Fibroblast of peridontal ligament (primary cell): ENCODE measurements at regions not wholly inside any gene's neighbourhood (a gene's known extent, or its start where the extent isn't known, plus 50 kb on each side); places are given as distances from the start of the nearest gene placed in this dataset.

Experiments used
- DNase-seq: peaks from one replicate; pipeline ENCODE4 v3.0.0-alpha.2; 2010; ENCODE audit errors: extremely low read depth

DNA sequence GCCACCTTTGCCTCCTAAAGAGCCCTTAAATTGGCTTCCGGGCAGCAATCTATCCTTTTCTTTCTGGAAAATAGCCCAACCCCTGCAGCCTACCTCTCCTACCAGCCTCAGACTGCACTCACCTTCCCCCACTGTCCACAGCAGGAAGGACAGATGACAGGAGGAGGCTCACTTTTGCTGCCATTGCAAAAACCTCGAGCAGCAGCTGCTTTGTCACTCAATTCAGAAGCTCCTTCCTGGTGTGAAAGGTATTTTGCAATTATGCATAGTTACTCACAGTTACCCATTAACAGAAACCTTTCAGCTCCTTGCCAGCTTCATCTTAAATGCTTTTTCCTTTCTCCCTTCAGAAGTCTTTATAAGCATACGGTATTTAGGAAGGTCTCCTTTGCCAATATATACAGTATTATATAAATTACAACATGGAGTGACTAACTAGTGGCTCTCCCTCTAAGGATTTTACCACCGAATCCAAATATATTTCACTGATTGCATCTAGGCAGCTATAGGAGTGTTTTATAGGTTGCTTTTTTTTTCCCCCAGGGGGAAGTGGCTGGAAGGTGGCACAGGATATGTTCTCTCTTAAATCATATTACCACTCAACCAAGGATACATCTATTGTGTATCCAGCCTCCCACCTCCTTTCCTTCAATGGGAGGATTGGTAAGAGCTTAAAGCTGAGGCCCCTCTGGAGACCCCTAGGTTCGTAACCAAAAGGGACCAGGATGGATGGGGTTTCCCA lies 142.1 kb upstream of the IPO9 start:
- no peak for DNase-seq

DNA sequence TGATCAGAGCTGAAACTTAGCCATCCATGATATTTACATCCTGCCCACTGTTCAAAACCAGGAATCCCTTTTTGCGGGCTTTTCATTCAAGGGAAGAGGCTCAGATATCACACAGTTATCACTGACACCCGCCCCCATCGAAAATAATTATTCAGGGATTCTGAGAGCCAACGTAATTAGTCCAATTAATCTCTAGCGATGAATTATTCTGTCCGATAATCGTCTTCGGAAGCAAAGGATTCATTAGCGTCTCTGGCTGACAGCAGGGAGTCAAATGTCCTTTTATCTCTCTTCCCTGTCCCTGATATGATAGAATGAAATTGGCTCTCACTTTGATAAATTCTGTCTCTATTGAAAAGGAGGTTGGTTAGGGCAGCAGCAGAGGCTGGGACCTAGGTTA lies 140.4 kb upstream of the IPO9 start:
- no peak for DNase-seq

DNA sequence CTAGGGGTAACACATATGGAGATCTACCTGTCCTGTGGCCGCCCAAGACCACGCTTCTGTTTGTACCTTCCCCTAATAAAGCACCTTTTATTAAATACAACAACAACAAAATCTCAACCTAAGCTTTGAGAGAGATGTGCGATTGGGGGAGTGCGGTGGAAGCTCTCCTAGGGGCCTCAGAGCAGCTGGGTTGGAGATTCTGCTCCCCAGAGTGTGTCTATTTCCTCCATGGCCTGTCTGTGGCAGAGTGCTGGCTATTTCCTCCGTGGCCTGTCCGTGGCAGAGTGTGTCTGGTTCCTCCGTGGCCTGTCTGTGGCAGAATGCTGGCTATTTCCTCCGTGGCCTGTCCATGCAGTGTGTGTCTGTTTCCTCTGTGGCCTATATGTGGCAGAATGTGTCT lies 139.3 kb upstream of the IPO9 start:
- no peak for DNase-seq

DNA sequence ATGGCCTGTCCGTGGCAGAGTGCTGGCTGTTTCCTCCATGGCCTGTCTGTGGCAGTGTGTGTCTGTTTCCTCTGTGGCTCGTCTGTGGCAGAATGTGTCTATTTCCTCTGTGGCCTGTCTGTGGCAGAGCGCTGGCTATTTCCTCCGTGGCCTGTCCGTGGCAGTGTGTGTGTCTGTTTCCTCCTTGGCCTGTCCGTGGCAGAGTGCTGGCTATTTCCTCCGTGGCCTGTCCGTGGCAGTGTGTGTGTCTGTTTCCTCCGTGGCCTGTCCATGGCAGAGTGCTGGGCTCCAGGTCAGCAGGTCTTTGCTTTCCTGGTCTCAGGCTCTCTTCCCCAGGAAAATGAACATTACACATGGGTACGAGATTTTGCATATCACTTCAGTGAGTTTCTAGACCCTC lies 138.4 kb upstream of the IPO9 start:
- no peak for DNase-seq

DNA sequence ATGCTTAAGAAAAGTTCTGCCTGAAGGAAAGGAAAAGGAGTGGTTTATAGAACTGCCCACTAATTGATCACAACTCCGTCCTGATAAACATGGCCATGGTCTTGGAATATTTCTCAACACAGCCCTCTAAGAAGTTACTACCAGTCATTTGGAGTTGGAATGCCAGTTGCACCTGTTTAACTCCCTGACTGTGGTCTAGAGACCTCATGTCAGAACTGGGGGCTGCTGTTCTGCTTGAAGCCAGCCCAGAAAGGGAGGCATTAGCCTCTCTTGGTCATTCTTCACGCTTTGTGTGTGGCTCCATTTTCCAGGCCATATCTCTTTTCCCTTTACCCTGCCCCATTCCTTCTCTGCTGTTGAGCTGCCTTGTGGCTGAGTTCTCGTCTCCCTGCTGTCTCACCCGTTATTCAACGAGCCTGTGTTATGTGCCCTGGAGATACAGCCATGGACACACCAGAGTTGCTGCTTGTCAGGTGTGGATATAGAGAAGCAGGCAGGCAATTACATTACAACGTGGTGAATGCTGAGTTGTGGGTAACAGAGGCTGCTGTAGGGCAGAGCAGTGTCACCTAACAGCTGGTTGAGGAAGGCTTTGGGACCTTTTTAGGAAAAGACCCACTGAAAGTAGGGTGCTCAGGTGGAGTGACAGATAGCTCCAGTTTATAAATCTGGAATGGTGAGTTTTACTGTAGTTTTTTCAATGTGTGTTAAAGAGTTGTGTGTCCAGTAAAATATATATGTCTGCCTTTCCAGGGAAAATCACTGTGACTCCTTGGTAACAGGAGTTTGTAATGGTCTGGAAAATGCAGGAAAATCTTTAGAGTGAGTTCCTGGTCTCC lies 137.0 kb upstream of the IPO9 start:
- no peak for DNase-seq

DNA sequence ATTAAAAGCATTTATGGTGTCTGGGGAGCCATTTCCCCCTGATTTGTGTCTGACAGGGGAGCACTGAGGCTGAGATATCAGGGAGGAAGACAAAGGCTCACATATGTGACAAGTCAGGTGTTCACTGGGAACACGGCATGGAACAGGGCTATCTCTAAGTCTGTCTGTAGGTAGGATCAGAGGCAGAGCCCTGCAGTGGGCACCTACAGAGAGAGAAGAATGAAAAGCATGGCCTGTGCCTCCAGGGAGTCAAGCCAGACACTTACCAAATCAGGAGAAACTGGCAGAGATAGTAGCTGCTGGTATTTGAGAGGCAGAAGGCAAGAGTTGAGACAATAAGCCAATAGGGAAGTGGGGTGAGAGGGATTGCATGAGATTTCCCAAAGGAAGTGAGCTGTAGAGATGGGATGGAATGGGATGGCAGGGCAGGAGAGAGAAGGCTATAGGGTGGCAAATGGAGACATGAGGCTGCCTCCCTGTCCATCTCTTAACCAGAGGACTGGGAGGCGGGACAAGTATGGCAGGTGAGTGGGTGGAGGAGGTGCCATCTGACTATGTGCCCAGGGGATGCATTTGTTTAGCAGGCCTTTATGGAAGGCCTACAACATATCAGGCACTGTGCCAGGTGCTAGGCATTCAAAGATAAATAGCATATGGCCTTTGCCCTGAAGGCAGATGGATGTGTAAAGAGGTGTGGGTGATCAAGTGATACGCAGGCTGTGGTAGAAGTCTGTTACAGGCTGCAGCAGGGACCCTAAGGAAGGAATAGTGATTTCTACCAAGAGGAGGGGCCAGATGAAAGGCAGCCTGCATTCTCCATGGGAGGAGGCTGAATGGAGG lies 136.2 kb upstream of the IPO9 start:
- DNase-seq = peak; percentile 43

DNA sequence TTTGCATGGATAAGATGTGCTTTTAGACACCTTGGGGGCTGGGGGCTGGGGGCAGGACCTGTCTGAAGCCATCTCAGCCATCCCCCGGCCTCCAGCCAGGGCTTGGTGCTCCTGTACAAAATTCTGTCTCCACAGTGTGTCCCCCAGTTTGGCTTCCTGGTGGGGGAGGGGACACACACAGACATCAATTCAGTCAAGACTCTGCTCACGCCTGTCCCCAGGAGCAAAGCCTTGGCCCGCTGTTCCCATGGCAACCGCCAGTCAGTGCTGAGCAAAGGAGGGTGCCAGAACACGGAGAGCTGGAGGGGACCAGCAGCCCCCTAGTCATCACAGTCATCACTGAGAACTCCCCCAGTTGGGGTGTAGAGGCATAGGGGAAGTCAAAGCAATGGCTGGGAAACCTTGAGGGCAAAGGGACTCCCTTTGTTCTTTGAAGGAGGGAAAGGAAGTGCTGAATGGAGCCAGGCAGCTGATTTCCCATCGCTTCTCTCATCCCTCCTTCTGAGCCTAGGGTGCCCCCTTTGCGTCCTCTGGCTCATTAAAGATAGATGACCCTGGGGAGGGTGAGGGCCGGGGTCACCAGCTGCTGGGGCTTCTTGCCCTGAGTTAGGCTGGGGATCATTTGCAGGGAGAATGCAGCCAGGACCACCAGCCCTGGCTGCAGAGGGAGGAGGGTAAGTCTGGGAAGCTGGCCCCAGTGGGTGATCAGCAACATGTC lies 134.9 kb upstream of the IPO9 start:
- no peak for DNase-seq

DNA sequence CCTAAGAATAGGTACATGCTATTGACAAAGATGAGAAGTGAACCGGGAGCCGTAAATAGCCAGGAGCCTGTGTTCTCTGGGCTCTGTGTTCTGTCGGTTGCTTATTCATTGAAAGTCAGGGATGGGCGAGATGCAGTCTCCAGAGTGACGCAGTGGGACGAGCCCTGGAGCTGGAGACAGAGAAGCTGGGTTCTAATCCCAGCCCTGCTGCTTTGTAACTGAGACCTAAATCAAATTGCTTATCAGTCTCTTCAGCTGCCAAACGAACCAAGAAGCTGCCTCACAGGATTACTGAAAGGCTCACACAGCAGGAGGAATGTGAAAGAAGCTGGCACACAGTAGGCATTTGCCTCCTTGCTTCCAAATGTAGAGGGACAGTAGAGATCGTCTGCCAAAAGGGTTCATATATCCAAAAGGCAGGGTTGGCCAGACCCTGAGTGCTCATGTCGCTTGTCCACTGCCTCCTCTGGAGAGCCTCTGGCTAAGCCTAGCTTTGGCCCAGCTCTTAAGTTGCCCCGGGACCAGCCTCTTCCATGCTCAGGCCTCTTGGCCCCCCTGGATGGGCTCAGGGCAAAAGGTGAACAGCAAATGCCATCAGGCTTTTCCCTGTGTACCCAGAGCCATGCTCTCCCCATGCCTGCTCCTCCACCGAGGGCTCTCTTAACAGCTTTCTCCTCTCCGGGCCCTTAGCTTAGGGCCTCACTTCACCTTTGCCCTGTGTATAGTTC lies 134.2 kb upstream of the IPO9 start:
- DNase-seq = no peak

DNA sequence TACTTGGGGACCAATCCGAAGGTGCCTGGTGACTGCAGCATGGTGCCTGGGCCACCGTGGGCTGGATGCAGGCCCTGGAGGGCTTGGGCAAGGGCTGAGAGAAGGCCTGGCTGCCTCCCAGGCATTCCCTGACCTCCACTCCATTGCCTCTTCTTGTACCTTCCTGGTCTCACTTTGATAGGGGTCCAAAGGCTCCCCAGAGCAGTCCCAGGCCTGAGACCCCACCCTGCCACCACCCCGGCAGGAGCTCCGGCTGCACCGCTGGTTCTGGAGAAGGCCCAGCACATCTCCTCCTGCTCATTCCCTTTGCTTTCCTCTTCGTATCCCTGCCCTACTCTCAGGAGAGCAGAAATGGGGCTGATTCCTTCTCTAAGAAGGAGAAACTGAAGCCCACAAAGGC lies 133.3 kb upstream of the IPO9 start:
- no peak for DNase-seq

DNA sequence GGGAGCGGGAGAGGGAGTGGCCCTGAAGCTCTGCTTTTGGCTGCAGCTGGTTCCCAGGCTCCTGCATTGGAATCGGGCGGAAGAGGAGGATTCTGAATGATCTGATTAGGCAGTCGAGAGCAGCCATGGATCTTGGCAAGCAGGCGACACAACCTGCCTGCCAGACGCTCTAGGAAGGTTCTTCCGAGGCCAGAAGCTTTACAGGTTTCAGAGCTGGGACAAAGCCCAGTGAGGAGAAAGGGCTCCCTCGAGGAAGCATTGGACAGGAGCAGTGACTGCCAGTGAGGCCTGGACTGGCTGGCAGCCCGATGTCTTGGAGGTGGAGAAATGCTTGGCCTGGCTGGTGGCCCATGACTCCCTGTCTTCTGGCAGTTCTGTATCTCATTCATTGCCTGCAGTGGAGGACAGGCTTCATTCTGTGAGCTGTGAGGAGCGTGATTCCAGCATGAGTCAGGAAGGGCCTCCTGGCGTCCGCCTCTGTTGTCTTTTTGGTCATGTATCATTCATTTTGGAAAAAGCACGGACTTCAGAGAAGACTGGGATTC lies 132.7 kb upstream of the IPO9 start:
- DNase-seq = peak; percentile 95

DNA sequence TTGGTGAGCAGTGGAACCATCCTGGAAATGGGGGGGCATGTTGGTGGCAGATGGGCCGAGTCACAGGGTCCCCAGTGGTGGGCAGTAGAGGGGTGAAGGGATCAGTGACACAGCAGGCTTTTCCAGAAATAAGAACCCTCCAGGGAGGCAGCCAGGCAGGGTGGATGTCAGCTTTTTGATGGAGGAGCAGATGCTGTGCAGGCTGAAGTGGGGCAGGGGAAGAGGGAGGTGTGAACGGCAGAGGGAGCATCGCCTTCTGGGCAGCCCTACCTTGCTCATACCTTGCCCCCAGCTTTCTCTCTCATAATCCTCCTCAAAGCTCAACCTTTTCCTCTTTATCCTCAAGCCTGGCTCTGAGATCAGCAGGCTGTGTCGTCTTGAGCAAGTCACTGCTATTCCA lies 131.8 kb upstream of the IPO9 start:
- no peak for DNase-seq

DNA sequence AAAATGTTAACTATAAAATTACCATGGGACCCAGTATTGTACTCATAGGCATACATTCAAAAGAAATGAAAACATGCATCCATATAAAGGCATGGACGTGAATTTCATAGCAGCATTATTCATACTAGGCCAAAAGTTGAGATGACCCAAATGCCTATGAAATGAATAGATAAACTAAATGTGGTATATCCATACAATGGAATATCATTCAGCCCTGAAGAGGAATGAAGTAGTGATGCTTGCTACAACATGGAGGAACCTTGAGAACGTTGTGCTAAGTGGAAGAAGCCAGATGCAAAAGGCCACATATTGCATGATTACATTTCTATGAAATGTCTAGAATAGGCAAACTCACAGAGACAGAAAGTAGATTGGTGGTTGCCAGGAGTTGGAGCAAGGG lies 127.1 kb upstream of the IPO9 start:
- DNase-seq = no peak

DNA sequence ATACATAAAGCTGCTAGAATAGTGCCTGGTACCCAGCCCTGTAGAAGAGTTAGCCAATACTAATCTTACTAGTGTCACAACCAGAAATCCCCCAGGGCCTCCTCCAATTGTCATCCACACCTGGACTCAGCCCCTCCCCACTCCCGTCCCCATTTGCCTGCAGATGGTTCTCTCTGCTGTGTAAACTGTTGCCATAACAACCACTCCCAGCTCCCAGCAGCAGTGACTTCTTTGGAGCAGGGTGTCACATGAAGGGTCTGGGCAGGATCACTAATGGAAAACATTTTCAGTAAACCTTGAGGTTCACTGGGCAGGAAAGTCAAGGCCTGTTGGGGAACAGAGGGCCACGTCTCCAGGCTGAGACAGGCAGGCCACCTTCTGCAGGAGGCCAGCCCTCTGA lies 126.0 kb upstream of the IPO9 start:
- no peak for DNase-seq

DNA sequence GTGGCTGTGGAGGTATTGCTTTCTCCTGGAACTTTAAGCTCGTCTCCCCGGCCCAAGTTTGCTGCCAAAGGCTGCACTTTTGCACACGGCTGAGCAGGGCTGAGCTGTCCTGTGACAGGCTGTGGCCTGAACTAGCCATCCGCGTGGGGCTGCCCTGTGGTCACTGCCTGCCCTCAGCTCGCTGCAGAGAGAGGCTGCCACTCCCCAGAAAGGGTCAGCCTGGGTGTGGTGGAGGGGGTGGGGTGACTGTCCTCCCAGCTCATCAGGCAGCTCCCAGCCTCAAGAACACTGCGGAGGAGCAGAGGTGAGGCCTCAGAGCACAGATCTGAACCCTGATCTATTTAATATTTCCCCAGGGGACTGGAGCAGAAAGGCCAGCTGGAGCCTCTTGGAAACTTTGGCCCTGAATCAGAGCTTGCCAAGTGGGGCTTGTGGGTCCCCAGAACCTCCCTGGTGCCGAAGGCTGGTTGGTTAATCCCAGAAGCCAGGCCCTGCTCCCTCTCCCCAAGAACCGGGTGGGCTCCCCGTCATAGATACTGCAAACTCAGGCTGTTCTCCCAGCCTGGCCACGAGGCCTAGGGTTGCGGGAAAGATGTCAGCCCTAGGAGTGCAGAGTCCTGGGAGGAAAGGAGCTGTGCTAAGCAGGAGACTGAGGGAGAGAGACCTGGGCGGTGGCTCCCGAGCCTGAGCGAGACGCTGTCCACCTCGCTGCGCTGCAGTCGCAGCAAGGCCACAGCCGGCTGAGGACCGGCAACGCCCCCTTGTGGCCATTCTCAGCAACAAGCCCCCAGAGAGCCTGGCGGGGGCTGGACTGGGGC lies 125.1 kb upstream of the IPO9 start:
- peak; percentile 78 for DNase-seq

DNA sequence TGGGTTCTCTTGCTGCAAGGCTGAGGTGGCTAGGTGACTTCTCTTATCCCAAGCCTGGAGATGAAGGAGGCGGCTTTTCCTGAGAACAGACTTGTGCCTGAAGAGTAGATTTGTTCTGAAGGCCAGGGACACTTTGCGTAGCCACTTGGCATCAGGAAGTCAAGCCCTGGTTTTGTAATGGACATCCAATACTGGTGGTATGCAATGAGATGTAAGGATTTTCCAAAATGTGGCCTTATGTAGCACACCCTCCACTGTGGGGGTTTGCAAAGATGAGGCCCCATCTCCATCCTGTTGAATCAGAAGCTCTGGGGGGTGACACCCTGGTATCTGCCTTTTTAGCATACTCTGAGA lies 124.5 kb upstream of the IPO9 start:
- no peak for DNase-seq

DNA sequence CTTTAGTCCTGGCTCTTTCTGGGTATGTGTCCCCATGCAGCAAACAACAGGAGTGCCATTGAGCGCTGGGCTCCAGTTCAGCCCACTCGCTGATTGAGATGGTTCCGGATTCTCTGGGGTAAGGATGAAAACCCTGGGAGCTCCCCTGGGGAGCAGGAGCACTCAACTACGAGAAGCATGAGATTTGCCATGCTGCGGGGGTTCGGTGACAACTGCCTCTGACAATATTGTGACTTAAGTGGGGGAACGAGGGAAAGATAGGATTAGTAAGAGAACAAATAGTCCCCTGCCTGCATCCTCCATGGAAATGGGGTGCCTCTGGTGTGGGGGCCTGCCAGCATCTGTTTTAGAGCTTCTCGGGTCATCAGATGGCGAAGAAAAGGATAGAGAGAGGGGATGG lies 123.6 kb upstream of the IPO9 start:
- no peak for DNase-seq

DNA sequence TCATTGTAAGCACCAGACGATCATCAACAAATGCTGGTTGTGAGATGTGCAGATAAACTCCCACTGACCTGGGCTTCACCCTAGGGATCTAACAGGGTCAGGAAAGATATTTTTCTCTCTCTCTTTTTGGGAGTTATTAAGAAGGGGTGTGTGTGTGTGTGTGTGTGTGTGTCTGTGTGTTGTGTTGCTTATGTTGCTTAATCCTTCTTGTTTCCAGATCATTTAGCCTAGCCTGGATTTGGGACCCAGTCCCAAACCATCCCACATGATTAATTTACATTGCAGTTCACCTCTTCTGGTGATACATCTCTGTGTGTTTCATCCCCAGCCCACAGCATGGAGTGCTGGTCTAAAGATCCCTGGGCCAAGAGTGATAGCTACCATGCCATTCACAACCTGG lies 122.8 kb upstream of the IPO9 start:
- DNase-seq = peak; percentile 31

DNA sequence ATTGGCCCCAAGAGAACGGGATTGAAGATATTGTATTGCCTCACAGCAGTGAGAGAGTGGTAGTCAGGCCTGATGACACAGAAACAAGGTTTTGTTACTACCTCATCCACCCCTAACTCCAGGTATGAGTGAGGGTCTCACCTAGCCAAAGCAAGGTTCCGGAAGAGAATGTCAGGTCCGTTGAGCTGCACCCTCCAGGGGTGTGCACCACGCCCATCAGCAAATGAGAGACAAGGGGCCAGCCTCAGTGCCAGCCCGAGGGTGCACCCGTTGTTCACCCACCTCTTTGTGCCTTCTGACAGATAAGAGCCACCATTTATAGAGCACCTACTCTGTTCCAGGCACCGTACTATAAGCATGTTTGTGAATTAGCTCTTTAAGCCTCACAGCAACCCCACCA lies 121.9 kb upstream of the IPO9 start:
- no peak for DNase-seq

DNA sequence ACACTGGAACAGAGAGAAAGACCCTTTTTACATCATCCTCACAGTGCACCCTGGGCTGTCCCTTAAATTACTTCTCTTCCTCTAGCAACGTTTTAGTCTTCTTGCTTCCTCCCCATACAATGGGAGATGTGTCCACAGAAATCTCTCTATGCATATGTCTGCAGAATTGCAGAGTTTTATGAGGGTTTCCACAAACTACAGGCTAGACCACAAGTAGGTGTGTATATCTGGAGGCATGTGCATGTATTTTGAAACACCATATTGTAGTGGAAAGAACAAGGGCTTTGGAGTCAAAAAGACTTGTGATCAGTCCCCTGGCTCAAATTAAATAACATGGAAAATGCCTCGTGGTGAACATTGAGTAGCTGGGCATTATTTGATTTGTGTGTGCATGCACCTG lies 121.3 kb upstream of the IPO9 start:
- DNase-seq = no peak

DNA sequence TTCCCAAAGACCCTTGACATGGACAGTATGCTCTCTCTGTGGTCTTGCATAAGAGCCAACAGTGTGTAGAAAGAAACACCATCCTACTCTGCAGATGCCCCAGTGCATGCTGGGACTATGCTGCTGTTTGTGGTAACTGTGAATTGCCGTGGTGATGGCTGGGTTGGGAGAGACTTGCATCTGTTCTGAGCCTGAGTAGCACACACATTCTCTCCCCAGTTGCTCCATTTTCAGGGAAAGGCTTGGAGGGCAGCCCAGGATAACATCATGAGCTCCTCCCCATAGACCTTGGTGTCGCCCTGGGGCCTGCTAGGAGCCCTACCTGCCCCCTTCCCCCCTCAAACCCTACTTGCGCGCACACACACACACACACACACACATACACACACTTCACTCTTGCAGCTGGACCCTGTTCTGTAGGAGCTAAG lies 120.9 kb upstream of the IPO9 start:
- peak; percentile 90 for DNase-seq
